Natural killer cell treated with Interleukin-12 subunit alpha and Interleukin-12 subunit beta and Interleukin-15 and Interleukin-18, amount 100 ng/mL, for 72 hours (primary cell): ENCODE measurements at regions not wholly inside any gene's neighbourhood (a gene's known extent, or its start where the extent isn't known, plus 50 kb on each side); places are given as distances from the start of the nearest gene placed in this dataset.
"Not testable (repeated sequence)": the region's sequence is repeated elsewhere in the genome, so short reads cannot be mapped to it uniquely, and the experiment has no call there.

ENCODE experiments used
- ATAC-seq, 2 donors: fragments of 150-1000 bp; cut with Tn5 transposase in 1 of 2; sonication (Bioruptor Pico), chemical (Tn5 transposase) in 1 of 2; 2 replicates each; pipeline ENCODE4 v1.10.0; 2021
- DNase-seq: peaks from one replicate; pipeline ENCODE4 v3.0.0; 2022; ENCODE audit warnings: low spot score
- H3K27ac Mint-ChIP-seq, 2 donors: 1 replicate in 1 of 2; 2 replicates in 1 of 2; pipeline ENCODE4 v1.8.0; 2022; ENCODE audit warnings: mixed read lengths in 2 of 2, mild to moderate bottlenecking in 1 of 2, moderate library complexity in 1 of 2
- H3K27me3 Mint-ChIP-seq, 2 donors: 1 replicate in 1 of 2; 2 replicates in 1 of 2; pipeline ENCODE4 v1.8.0; 2022; ENCODE audit warnings: mixed read lengths in 2 of 2
- H3K36me3 Mint-ChIP-seq: one replicate; pipeline ENCODE4 v1.8.0; 2022; ENCODE audit warnings: mixed read lengths
- H3K4me1 Mint-ChIP-seq, 2 donors: 1 replicate in 1 of 2; 2 replicates in 1 of 2; pipeline ENCODE4 v1.8.0; 2022; ENCODE audit warnings: low read depth in 2 of 2, mixed read lengths in 2 of 2, mild to moderate bottlenecking in 1 of 2
- H3K4me3 Mint-ChIP-seq: one replicate; pipeline ENCODE4 v1.8.0; 2022; ENCODE audit warnings: mixed read lengths
- H3K9me3 Mint-ChIP-seq: 2 replicates; pipeline ENCODE4 v1.8.0; 2022; ENCODE audit warnings: mixed read lengths

DNA sequence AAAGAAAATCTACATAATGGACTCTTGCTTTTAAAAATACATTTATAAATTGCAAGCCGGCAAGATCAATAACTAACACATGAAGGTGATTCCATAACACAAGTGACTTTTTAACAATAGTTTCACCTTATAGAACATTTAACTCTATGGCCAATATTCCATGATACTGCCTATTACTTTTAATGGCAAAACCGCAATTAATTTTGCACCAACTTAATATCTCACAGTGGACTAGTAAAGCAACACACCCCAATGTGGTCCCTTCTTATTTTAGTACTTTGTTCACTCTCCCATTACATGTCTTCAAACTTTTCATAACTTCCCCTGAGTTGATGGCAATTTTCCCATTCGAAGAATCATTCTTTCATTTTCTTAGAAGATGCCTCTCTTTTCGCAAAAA lies 351.6 kb upstream of the F9 start:
- H3K9me3 Mint-ChIP-seq = no peaks in the 10 kb centered on the region
- no peaks in the 10 kb centered on the region for H3K4me1 Mint-ChIP-seq
- H3K27ac Mint-ChIP-seq = no peak overlapping the region
- peaks cover 8 to 11% of the 10 kb centered on the region in 2 donors for H3K27me3 Mint-ChIP-seq
- H3K36me3 Mint-ChIP-seq = no peaks in the 10 kb centered on the region
- DNase-seq = no peak
- H3K4me3 Mint-ChIP-seq = no peak overlapping the region
- no peak for ATAC-seq

DNA sequence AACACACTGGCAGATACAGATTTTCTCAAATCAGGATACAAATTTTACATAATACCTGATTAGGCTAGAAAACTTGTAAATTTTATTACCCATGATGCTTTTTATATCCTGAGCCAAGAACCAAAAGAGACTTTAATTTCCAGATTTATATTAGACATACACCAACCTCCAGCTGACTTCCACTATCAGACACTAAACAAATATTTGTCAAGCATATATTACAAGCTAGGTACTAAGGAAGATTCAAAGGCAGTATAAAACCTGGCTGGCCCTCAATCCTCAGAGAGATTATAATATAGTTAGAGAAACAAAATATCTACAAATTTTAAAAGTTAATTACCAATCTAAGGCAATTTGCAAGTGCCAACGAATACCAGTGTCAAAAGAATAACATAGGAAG lies 357.8 kb upstream of the F9 start:
- Mint-ChIP-seq H3K36me3 (no peaks in the 10 kb centered on the region), H3K4me1 (no peaks in the 10 kb centered on the region), H3K27ac (no peak overlapping the region), H3K4me3 (no peak overlapping the region), H3K27me3 (peaks cover 8 to 17% of the 10 kb centered on the region in 2 donors), H3K9me3 (peaks cover 2% of the 10 kb centered on the region)
- DNase-seq (no peak), ATAC-seq (no peak)

GRCh38 chrX:139170526-139171173 lies 359.9 kb upstream of the F9 start:
- peaks cover 2% of the 10 kb centered on the region for H3K9me3 Mint-ChIP-seq
- H3K36me3 Mint-ChIP-seq = no peaks in the 10 kb centered on the region
- DNase-seq (no peak), ATAC-seq (no peak)
- H3K4me3 Mint-ChIP-seq = no peak overlapping the region
- H3K27me3 Mint-ChIP-seq = peaks cover 0 to 15% of the 10 kb centered on the region in 2 donors
- no peak overlapping the region for H3K27ac Mint-ChIP-seq
- H3K4me1 Mint-ChIP-seq = no peaks in the 10 kb centered on the region

DNA sequence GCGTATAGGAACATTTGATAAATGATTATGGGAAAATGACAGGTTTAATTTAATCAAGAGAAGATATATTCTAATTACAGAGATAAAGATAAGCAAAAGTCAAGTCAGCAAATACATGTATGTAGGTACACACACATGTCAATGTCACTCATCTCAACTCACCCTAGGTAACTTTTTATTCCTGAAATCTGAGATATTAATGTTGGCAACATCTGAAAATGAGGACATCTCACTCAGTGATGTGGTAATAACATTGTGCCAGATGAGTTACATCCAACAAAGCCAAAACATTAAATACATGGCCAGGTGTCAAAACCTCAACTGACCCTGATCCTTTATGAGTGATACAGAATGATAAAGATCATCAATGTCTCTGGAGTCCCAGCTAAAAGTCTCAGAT lies 363.3 kb upstream of the F9 start:
- Mint-ChIP-seq H3K9me3 (peaks cover under 1% of the 10 kb centered on the region), H3K4me3 (no peak overlapping the region), H3K27me3 (peaks cover 0 to 15% of the 10 kb centered on the region in 2 donors), H3K27ac (no peak overlapping the region), H3K36me3 (no peaks in the 10 kb centered on the region), H3K4me1 (no peaks in the 10 kb centered on the region)
- DNase-seq = no peak
- no peak for ATAC-seq

DNA sequence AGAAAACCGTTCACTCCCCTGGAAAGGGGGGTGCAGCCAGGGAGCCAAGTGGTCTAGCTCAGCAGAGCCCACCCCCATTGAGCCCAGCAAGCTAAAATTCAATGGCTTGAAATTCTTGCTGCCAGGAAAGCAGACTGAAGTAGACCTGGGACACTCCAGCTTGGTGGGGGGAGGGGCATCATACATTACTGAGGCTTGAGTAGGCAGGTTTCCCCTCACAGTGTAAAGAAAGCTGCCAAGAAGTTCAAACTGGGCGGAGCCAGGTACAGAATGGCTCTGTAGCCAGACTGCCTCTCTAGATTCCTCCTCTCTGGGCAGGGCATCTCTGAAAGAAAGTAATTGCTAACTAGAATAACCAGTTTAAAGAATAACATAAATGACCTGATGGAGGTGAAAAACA lies 372.3 kb upstream of the F9 start:
- Mint-ChIP-seq H3K27ac (no peak overlapping the region), H3K9me3 (no peaks in the 10 kb centered on the region), H3K4me3 (no peak overlapping the region), H3K4me1 (no peaks in the 10 kb centered on the region), H3K27me3 (peaks cover 12 to 13% of the 10 kb centered on the region in 2 donors), H3K36me3 (no peaks in the 10 kb centered on the region)
- DNase-seq (no peak), ATAC-seq (no peak)

GRCh38 chrX:139156356-139156755 lies 374.2 kb upstream of the F9 start:
- Mint-ChIP-seq H3K27ac (no peak overlapping the region), H3K27me3 (peaks cover 12 to 15% of the 10 kb centered on the region in 2 donors), H3K4me1 (no peaks in the 10 kb centered on the region), H3K9me3 (no peaks in the 10 kb centered on the region), H3K36me3 (no peaks in the 10 kb centered on the region), H3K4me3 (no peak overlapping the region)
- ATAC-seq (no peak), DNase-seq (no peak)

DNA sequence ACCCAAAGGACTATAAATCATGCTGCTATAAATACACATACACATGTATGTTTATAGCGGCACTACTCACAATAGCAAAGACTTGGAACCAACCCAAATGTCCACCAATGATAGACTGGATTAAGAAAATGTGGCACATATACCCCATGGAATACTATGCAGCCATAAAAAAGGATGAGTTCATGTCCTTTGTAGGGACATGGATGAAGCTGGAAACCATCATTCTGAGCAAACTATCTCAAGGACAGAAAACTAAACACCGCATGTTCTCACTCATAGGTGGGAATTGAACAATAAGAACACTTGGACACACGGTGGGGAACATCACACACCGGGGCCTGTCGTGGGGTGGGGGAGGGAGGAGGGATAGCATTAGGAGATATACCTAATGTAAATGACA lies 383.9 kb upstream of the F9 start:
- not testable (repeated sequence) for H3K36me3 Mint-ChIP-seq, ATAC-seq, H3K4me1 Mint-ChIP-seq, DNase-seq, H3K4me3 Mint-ChIP-seq, H3K27ac Mint-ChIP-seq, H3K9me3 Mint-ChIP-seq
- H3K27me3 Mint-ChIP-seq = peaks cover 0 to 16% of the 10 kb centered on the region in 2 donors

- peaks cover 0 to 15% of the 10 kb centered on the region in 2 donors for H3K27me3 Mint-ChIP-seq
- no peaks in the 10 kb centered on the region for H3K36me3 Mint-ChIP-seq
- H3K27ac Mint-ChIP-seq = no peak overlapping the region
- no peak for ATAC-seq
- H3K9me3 Mint-ChIP-seq = no peaks in the 10 kb centered on the region
- DNase-seq = no peak
- H3K4me1 Mint-ChIP-seq = no peaks in the 10 kb centered on the region
- no peak overlapping the region for H3K4me3 Mint-ChIP-seq
Measured at GRCh38 chrX:139141370-139141769, 389.2 kb upstream of the F9 start.

GRCh38 chrX:139134316-139134715 lies 396.2 kb upstream of the F9 start:
- H3K4me3 Mint-ChIP-seq = no peak overlapping the region
- no peaks in the 10 kb centered on the region for H3K9me3 Mint-ChIP-seq
- ATAC-seq (no peak), DNase-seq (no peak)
- H3K27ac Mint-ChIP-seq = no peak overlapping the region
- peaks cover 9 to 13% of the 10 kb centered on the region in 2 donors for H3K27me3 Mint-ChIP-seq
- H3K4me1 Mint-ChIP-seq = no peaks in the 10 kb centered on the region
- H3K36me3 Mint-ChIP-seq = no peaks in the 10 kb centered on the region

- no peaks in the 10 kb centered on the region for H3K9me3 Mint-ChIP-seq
- no peak overlapping the region for H3K4me3 Mint-ChIP-seq
- H3K36me3 Mint-ChIP-seq = no peaks in the 10 kb centered on the region
- H3K4me1 Mint-ChIP-seq = no peaks in the 10 kb centered on the region
- ATAC-seq (no peak), DNase-seq (no peak)
- no peak overlapping the region for H3K27ac Mint-ChIP-seq
- H3K27me3 Mint-ChIP-seq = peaks cover 12 to 21% of the 10 kb centered on the region in 2 donors
Measured at GRCh38 chrX:139126493-139126892, 404.0 kb upstream of the F9 start.

- DNase-seq = no peak
- no peaks in the 10 kb centered on the region for H3K36me3 Mint-ChIP-seq
- peaks cover 12 to 22% of the 10 kb centered on the region in 2 donors for H3K27me3 Mint-ChIP-seq
- no peak for ATAC-seq
- H3K9me3 Mint-ChIP-seq = no peaks in the 10 kb centered on the region
- H3K27ac Mint-ChIP-seq = no peak overlapping the region
- no peak overlapping the region for H3K4me3 Mint-ChIP-seq
- no peaks in the 10 kb centered on the region for H3K4me1 Mint-ChIP-seq
Measured at GRCh38 chrX:139125916-139126315, 404.6 kb upstream of the F9 start.

GRCh38 chrX:139121616-139122286 lies 408.8 kb upstream of the F9 start:
- DNase-seq (no peak), ATAC-seq (no peak)
- Mint-ChIP-seq H3K4me3 (no peak overlapping the region), H3K9me3 (no peaks in the 10 kb centered on the region), H3K4me1 (no peaks in the 10 kb centered on the region), H3K27me3 (peaks cover 12 to 20% of the 10 kb centered on the region in 2 donors), H3K27ac (no peak overlapping the region), H3K36me3 (no peaks in the 10 kb centered on the region)

GRCh38 chrX:139120760-139121159 lies 409.2 kb upstream of the FGF13 start:
- Mint-ChIP-seq H3K36me3 (no peaks in the 10 kb centered on the region), H3K27me3 (peaks cover 12 to 17% of the 10 kb centered on the region in 2 donors), H3K9me3 (no peaks in the 10 kb centered on the region), H3K4me3 (no peak overlapping the region), H3K27ac (no peak overlapping the region), H3K4me1 (no peaks in the 10 kb centered on the region)
- ATAC-seq (no peak), DNase-seq (no peak)

DNA sequence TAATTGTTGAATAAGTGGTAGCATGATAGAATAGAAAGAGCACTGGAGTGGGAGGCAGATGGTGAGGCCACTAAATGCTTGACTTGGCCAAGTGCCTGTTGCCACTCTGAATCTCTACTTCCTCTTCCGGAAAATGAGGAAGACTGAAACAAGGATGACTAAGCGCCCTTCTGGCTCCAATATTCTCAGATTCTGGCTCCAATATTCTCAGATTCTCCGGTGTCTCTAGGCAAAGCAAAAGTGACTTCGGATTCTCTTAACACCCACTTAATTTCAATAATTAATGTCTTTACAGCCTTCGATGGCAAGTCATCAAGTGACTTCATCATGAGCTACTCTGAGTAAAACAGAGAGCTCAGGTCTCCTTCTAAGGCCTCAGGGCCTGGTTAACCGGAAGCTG lies 402.2 kb upstream of the FGF13 start:
- no peaks in the 10 kb centered on the region for H3K36me3 Mint-ChIP-seq
- no peak overlapping the region for H3K27ac Mint-ChIP-seq
- ATAC-seq (no peak), DNase-seq (no peak)
- peaks cover 0 to 11% of the 10 kb centered on the region in 2 donors for H3K27me3 Mint-ChIP-seq
- H3K9me3 Mint-ChIP-seq = no peaks in the 10 kb centered on the region
- no peak overlapping the region for H3K4me3 Mint-ChIP-seq
- no peaks in the 10 kb centered on the region for H3K4me1 Mint-ChIP-seq

DNA sequence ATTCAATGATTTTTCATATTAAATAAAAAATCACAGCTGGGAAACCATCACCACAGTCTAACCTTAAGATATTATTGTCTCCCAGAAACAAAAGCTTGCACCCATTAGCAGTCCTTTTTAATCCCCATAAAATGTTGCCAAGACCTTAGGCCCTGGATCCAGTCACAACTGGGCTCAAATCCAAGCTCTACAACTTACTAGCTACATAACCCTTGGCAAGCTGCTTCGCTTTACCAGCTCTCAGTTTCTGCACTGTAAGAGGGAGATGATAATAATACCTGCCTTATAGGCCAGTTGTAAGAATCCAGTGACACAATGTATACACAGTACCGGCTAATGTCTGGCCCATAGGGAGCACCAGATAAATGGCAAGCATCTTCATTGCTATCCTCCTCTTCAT lies 400.9 kb upstream of the FGF13 start:
- H3K27ac Mint-ChIP-seq = no peak overlapping the region
- H3K4me1 Mint-ChIP-seq = no peaks in the 10 kb centered on the region
- no peak for ATAC-seq
- no peak for DNase-seq
- no peaks in the 10 kb centered on the region for H3K9me3 Mint-ChIP-seq
- peaks cover 0 to 13% of the 10 kb centered on the region in 2 donors for H3K27me3 Mint-ChIP-seq
- no peak overlapping the region for H3K4me3 Mint-ChIP-seq
- H3K36me3 Mint-ChIP-seq = no peaks in the 10 kb centered on the region
